GM19240 (cell line): ENCODE measurements at regions not wholly inside any gene's neighbourhood (a gene's known extent, or its start where the extent isn't known, plus 50 kb on each side); places are given as distances from the start of the nearest gene placed in this dataset.

Source experiments
- DNase-seq: peaks from one replicate; pipeline ENCODE4 v3.0.0; 2011; ENCODE audit warnings: low spot score; ENCODE audit not compliant: insufficient read length

DNA sequence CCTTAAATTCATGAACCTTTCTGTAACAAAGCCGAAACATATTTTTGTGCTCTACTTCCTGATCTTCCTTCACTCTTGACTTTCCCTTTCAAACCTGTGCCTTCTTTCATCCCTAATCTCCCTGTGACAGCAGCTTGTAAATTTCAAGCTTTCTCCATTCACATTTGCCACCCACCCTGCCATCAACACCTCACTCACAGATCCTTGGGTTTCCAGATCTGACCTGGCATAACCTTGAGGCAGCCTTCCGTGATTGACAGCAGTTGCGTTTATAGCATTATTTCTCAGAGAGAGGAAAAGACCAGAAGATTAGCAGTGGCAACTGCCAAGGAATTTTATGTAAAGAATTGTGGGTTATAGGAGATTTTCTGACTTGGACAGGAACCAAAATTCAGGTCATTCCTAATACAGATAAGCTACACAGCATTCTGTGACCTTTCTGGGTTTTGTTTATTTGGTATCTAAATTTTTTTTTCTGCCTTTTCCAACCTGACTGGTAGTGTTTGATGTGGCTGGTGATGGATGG, 260.0 kb downstream of the NR2F1-AS1 start:
- no peak for DNase-seq

DNA sequence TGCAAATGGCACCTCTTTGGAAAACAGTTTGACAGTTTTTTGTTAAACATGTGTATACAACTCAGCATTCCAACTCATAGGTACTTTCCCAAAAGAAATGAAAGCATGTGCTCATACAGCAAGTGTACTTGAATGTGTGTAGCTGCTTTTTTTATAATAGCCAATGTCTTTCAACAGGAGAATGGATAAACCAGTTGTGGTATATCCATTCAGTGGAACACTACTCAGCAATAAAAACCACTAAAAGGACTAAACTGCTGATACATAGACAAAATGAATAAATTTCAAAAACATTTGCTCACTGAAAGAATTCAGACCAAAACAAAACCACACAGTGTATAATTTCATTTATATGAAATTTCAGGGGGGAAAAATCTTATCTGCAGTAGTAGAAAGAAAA, 267.3 kb downstream of the NR2F1-AS1 start:
- DNase-seq = no peak

DNA sequence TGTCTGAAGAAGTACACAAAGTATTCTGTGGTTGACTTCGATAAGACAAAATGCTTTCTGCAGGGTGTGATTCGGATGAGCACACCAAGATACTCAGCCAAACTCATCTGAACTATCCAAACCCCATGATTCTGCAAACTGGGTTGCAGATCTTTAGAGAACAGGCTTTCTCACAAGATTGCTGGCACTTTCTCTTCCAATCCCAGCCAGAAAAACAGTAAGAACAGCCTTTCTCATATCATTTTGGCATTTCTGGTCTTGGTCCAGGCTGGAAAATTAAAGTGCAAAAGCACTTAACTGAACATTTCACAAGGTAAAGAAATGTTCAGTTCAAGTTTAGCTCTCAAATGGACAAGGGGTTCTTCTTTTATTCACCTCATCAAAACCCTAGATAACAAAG, 269.1 kb downstream of the NR2F1-AS1 start:
- no peak for DNase-seq

DNA sequence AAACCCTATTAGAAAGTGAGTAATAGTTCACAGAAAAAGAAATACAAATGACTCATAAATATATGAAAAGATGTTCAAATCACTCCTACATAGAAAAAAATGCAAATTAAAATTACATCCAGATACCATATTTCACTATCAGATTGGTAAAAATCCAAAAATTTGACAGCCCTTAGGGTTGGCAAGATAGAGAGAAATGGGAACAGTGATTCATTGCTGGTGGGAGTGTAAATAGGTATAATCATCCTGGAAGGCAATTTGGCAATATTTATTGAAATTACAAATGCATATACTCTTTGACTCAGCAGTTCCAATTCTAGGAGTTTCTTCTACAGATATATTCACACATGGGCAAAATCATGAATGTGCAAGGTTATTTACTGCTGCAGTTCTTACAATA, 273.5 kb downstream of the NR2F1-AS1 start:
- no peak for DNase-seq

DNA sequence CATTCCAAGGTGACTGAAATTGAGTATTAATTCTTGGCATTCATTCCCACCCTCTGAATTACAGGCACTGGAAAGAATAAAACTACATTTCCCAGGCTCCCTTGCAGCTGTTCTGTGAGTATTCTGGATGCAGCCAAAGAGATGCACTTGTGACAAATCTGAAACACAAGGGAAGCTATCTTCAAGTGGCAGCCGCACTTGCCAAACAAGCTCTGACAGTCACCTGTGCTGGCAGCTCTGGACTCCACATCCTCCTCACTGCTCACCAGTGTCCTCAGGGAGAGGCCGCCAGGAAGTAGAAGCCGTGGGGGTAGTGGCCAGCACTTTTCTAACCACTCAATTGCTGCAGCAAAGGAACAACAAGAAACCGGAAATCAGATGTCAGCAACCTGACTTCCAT, 275.0 kb downstream of the NR2F1-AS1 start:
- no peak for DNase-seq

DNA sequence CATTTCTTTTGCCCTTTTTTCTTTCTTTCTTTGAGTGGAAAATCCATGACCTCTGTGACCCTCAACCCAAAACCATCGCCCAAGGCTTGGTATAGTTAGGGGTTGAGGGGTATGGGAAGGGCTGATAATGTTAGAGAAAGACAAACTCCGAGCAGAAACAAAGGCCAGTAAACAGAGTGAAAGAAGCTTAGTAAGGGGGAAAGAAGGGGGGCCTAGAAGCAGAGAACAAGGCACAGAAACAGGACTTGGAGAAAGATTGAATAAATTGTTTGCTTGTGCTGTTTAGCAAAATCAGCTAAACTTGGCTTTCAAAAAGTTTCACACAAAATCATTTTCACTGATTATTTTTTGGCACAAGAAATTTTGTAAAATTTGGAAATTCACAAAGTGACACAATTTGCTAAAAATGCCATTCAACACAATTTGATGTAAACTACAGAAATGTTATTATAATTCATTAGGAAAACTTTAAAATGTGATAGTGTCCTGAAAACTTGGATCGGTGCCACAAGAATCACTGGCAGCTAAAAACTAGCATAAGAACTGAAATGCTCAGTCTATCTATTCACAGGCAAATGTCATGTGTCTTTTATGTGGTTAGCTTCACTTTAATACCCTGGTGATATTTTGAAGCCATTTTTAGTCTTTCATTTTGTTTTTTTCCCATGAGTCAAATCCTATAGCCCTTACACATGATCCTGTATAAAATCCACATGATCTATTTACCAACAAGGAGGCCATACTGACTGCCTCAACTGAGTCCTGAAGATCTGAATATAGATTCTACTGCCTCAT, 276.4 kb downstream of the NR2F1-AS1 start:
- no peak for DNase-seq

DNA sequence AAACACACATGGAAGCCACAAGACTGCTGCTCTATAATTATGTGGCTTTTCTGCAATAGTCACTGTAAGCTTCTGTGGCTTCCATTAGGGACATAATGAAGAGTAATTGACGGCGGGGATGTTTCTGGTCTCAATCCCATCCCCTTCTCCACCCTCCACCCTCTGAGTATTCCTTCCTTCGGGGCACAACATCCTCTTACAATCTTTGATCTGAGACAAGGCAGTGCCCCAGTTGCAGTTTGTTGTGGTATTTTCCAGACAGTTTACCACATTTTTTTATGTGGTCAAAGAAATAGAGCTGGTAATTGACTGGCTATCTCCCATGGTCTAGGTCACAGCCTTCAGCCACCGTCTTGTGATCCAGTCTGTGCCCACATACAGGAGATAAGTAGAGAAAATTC, 277.7 kb downstream of the NR2F1-AS1 start:
- DNase-seq = no peak

DNA sequence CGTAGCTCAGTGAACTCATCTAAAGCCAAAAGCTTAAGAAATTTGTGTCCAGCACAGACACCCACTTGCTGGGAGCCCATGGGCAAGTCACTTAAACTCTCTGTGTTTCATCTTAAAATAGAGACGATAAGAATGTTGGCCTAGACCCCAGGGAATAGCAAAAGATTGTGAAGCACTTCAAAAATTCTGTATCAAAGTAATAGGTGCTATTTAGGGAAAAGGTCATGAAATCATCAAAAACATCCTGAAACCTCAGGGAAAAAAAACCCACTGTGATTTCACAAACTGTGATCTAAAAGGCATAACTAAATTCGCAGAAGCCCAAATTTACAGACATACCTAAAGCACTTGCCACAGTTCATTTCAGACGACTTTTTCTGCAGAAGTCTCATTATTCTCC, 278.3 kb downstream of the NR2F1-AS1 start:
- DNase-seq = no peak

DNA sequence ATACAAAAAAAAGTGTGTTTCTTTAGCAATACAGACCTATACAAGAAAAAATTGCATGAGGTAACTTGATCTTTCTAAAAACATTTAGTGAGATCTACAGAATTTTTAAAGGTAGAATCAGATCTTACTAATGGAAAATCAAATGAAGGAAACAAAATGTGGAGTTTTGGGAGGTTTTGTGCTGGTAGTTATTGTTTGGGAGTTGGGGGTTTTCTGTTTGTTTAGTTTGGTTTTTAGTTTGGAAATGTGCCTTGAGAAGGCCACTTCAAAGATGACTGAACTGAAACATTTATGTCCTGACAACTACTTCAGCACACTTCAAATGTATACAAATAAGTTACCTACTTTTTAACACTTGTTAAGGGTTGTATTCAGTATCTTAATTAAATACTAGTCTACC, 280.1 kb downstream of the NR2F1-AS1 start:
- DNase-seq = no peak

DNA sequence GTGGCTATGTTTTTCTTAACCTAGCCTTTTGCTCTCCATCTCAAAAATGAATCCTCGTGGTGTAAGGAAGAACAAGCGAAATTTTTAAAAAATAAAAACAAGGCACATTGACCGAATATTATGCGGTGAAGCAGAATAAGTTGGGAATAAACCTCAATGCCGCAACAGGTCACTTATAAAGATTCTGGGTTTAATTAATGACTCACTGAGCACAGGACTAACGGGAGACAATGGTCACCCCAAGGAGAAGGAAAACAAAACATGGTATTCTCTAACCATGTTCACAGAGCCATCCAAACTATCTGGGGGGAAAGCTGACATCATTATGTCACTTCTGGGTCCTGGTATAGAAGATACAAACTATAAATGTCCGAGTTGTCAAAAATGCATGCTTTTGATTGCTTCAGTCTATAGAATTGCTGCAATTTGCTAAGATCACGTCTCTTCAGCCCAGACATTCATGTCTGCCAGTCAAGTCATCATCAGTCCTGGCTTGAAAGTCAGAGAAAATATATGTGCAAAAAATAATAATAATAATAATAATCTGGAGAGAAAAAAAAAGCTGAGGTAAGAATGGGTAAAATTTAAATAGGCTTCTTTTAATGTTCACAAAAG, 280.6 kb downstream of the NR2F1-AS1 start:
- no peak for DNase-seq

DNA sequence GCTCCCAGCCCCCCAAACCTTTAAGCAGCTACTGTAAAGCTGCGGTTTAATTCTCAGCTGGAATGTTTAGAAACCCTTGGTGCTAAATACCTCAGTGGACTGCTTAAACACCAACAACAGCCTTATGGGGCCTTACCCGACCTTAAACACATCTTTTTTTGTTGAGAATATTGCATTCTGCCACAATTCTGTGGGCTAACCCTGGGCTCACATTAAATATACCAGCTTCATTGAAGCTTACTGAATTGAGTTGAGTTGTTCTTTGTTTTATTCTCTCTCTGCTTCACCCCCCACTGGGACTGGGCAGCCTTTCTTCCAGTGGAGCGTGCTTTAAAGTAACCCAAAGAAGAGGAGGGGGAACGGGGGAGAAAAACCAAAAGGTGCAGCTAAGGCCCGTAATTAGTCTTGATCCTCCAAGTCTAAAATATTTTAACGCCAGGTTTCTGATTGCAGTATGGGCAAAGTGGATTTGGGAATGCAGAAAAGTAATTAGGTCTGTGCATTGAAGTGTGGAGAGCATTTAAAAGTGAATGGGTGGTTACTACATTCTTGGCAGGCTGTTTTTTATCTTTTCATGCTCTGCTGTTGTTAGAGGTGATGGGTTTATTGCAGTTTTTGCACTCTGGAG, 281.2 kb downstream of the NR2F1-AS1 start:
- DNase-seq = no peak

DNA sequence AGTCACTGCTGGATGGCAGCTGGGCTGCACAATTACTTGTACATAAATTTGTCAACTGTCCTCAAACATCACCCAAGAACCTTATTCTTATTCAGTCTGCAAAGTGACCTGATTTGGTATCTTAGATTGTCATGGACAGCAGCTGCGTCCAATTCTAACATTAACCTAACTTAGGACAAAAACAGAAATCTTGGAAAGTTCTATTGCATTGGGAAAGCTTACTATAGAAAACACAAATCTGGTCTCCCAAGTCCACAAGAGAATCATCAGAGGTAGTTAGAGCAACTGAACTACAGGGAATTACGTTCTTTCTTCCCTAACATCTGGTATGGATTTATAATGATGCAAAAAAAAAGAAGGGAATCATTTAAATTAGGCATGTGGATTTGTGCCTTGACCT, 283.9 kb downstream of the NR2F1-AS1 start:
- DNase-seq = no peak

DNA sequence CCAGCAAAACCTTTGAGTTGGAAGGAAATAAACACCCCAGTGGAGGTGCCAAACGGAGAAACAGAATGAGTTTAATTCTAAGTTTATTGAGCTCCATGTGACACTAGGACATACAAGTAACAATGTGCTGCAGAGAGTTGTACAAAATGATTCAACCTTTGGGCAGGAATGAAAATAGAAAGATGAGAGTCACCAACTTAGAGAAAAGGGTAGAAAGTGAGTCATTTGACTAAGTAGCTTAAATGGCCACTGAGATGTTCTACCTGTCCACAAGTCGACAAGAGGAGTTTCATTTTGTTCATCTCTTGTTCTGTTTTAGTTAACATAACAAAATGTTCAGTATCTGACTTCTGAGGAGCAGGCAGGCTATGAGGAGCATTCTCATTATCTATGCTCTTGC, 284.7 kb downstream of the NR2F1-AS1 start:
- DNase-seq = no peak

DNA sequence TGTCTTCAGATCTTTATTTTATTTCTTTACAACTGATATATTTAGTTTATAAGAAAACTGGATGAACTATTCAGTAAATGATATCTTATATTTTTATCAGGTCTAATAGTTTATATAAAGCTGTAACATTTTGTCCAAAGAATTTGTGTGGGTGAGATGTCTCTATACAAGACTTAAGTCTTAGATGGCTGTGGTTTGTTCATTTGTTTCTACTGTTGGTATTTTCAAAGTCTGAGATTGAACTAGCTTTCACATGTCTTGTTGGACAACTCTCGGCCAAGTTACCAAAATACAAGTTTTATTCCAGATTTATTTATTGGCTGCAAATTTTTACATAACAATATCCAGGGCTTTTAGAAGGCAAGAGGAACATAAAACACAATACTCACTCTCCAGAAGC, 286.0 kb downstream of the NR2F1-AS1 start:
- no peak for DNase-seq

DNA sequence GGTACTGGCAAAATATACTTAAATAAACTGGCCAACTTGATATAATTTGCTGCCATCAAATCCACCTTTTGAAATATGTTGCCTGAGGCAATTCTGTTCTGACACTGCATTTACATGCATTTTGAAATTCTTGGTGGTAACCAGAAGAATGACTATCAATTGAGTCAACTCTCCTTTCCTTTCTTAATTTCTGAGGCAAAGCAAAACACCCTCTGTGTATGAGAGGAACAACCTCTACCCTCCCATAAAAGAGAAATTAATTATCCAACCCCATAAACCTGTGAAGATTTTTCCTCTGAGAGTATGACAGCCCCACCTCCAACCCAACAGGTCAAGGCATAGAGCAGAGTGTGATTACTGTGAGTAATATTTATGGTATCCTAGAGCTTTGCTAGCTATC, 286.8 kb downstream of the NR2F1-AS1 start:
- no peak for DNase-seq

DNA sequence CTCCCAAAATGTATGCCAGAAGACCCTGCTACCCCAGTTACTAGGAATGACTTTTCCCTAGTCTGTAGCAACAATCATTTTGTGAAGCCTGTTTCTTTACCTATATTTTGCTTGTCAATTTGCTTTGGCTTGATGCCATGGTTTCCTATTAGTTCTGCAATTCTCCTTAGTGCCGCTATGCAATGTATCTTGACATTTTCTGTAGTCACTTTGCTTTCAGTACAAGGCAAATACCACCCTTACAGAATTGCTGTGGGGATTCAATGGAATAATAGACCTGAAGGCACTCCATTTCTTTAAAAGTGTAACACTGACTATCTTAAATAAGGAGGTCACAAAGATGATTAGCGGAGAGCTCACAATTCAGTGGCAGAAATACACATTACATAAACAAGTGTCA, 291.1 kb downstream of the NR2F1-AS1 start:
- no peak for DNase-seq

DNA sequence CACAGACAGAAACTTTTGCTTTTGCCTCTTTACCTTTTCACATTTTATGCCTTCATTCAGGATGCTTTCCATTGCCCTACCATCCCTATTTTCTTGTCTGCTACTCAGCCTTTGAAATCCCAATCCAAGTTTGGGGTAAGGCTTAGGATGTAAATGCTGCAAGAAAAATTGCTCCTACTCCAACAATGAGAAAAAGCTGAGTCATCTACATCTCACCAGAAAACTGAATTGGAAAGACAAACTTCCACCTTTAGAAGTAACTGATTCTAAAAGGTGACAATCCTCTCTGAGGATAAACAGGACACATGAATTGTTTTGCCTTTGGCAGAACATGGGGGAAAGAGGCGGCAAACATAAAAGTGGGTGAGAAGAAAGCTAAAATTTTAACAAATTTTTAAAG, 295.6 kb downstream of the NR2F1-AS1 start:
- no peak for DNase-seq

DNA sequence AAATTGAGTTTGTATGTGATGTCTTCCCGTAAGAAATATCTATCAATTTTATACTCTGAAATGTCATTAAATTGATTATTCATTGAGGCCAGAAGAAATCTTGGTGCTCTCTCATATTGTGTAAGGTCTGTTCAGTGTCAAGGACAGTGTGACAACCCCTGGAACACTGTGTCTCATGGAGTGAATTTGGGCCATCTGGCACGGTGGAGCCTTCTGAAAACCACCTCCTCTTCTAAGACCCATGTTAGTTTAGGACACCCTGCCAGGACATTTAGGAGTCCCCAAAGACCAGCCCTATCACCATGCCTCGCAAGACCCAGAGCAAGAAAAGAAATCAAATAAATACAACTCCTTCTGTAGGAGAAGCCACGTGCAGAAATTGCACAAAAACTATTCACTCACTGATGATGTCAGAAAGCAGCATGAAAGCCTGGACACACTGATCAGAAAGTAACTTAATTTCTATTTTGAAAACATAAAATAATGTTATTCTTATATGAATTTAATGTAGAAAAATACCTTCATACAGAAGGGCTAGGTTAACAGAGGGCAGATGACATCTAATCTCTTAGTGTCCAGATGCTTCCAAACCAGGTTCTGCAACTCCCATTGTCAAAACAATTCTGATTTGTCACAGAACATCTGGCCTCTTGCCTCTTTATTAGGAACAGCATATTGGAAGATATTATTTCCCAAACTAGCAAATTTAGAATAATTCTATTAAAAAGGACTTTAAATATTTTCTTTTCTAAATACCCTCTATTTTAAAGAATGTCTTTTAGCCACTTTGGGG, 298.8 kb downstream of the NR2F1-AS1 start:
- DNase-seq = no peak

DNA sequence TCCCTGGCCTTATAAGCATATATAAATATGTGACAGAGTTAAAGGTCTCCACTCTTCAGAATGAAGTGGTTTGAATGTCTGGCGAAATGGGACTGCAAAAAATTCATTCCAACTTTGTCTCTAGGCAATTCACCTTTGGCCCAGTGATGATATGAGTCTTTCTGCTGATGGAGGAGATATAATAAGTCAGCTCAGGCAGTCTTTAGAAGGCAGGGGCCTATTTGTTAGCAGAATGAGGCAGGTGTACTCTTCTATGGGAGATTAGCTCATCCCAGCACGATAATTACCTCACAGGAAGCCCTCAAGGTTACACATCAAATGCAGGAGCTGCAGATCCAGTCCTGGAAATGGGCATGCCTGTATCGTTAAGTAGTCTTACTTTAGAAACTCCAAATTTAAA, 300.5 kb downstream of the NR2F1-AS1 start:
- DNase-seq = no peak

DNA sequence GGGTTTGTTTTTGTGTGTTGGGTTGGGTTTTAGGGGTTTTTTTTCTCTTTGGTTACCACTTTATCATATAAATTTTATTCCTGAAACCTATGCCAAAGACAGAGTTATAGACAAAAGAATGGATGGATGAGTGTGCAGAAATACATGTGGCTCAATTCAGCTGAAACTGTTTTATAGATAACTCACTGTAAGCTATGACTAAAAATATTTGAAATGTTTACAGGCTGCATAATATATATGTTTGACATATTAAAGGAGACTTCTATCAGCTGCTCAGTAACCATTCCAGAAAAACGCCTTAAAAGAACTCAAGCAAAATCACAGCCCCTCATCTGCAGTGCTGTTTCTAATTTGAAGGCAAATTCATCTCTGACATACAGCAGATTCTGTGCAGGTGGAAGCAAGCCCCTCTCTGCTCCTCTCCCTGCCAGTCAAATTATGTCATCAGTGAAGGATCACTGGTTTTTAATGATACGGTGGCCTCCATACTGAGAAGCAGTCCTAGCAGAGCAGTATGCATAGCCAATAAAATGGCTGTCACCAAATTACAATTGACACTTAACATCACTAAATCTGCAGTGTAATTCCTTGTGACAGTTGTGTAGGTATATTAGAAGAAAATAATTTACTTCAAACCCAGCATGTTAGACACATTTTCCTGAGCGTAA, 301.6 kb downstream of the NR2F1-AS1 start:
- no peak for DNase-seq

DNA sequence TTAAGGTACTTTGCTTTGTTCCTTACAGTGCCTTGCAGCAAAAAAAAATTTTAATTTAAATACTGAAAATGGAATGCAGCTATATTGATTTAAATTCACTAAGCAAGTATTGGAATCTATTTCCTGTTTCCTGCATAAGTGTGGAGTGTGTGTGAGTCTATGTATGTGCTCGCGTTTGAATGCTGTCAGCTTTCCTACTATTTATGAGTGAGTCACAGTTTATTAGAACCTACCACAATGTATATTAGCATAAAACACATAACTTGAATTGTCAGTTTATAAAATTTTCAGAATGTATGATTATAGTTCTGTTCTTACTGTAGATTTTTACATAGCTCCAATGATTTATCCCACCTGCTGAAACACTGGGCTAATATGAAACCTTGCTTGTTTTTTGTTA, 302.1 kb downstream of the NR2F1-AS1 start:
- DNase-seq = no peak
